LNCAP (cell line): ENCODE measurements at regions not wholly inside any gene's neighbourhood (a gene's known extent, or its start where the extent isn't known, plus 50 kb on each side); places are given as distances from the start of the nearest gene placed in this dataset.

Experiments
- TF ChIP-seq, protein P1 (sequence below): fragments of 450-650 bp; IDR thresholded peaks from 2 replicates; pipeline ENCODE4 v1.5.1; 2017; ENCODE audit warnings: mild to moderate bottlenecking

GRCh38 chr5:2538169-2538568, 213.3 kb downstream of the IRX2 start:
- TF ChIP-seq, protein P1, sequence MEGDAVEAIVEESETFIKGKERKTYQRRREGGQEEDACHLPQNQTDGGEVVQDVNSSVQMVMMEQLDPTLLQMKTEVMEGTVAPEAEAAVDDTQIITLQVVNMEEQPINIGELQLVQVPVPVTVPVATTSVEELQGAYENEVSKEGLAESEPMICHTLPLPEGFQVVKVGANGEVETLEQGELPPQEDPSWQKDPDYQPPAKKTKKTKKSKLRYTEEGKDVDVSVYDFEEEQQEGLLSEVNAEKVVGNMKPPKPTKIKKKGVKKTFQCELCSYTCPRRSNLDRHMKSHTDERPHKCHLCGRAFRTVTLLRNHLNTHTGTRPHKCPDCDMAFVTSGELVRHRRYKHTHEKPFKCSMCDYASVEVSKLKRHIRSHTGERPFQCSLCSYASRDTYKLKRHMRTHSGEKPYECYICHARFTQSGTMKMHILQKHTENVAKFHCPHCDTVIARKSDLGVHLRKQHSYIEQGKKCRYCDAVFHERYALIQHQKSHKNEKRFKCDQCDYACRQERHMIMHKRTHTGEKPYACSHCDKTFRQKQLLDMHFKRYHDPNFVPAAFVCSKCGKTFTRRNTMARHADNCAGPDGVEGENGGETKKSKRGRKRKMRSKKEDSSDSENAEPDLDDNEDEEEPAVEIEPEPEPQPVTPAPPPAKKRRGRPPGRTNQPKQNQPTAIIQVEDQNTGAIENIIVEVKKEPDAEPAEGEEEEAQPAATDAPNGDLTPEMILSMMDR = no peak

DNA sequence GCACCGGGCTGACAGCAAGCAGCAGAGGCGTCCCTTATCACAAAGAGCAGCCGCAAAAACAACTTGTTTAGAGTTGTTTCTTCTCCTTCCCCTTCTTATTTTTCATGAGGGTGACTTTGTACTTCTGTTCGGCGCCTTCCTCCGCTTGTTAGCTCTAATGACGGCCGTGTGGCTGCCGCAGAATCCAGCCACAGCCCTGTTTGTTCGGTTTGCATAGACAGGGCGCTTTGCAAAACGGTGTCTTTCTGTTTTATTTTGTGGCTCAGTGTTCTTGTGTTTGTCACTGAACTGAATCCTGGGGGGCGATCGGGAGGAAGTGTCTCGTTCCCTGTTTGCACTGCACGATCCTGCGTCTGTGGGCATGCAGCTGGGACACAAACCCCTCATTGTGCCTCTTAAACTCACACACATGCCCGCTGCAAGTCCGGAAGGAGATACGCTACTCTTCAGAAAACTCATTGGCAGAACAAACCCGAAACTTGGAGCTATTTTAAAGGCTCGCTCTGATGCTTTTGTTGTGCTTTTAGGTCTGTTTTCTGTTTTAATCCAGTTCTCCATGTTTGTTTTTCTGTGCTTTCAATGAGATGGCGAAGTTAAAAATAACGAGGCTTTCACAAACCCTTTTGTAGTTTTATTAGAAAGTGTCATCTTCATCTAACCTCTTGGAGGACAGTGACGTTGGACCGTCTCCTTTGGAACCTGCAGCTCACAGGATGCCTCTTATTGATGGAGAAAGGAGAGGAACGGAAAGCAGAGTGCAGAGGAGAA, 213.9 kb downstream of the IRX2 start:
- TF ChIP-seq, protein P1 = no peak

DNA sequence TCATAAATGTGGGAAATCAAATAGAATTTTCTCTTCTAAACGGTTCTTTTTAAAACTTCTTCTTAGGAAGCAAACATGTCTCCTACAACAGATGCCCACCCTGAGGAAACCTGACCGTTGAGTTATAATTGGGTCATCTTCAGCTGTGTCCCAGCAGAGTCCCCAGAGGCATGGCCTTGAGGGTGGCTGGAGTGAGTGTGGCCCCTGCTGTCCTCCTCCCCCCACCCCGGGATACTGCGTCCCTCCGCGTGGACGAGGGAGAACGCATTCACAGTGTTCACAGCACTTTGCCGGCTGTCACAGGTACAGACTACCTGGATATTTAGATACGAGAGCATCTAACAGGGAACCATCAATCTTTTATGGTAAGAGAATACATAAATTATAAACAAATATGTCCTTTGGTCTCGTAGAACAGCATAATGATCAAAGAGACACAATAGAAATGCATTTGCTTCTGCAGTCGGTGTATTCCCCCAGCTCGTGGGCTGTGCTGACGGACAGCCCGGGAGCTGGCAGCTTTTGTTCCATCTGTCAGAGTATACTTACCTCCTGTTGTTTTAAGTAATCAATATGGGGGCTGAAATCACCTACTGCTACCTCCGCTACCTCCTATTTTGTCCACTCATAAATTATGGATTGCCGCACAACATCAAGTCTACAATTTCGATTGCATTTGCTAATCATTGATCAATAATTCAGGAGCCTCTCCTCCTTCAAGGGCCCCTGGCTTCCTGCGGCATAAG, 214.7 kb downstream of the IRX2 start:
- TF ChIP-seq, protein P1 = no peak

DNA sequence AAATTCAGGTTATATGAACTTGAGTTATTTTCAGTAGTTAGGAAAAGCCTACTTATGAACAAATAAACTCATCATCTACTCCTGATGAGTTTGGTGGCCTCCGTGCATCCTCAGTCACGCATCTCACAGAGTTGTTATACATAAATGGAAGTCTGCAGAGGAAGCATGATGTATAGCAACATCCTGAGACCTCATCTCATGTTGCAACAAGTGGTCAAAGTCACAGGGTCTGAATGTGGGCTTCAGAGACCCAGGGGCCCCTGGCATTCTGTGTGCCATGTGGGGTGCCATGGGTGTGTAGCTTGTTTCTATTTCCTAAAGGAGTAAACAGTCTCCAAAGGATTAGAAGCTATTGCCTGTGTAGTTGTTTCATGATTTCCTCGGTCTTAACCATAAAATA, 216.5 kb downstream of the IRX2 start:
- TF ChIP-seq, protein P1 = no peak

- TF ChIP-seq, protein P1 = no peak
These were observed 217.2 kb downstream of the IRX2 start for GRCh38 chr5:2534251-2534650.

GRCh38 chr5:2532809-2533208, 218.7 kb downstream of the IRX2 start:
- TF ChIP-seq, protein P1 = no peak

DNA sequence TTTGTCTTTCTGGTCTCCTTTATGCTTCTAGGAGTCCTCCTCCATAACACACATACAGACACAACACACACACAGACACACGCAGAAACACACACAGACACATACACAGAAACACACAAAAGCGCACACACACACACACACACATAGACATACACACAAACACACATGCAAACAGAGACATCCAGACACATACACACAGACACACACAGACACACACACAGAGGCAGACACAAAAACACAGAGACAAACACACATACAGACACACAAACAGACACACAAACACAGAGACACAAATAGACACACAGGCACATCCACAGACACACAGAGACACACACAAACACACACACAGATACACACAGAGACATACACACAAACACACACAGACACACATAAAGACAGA, 220.2 kb downstream of the IRX2 start:
- TF ChIP-seq, protein P1 = no peak
